Uterus (tissue), 3 donors: ENCODE measurements at regions not wholly inside any gene's neighbourhood (a gene's known extent, or its start where the extent isn't known, plus 50 kb on each side); places are given as distances from the start of the nearest gene placed in this dataset.

Source experiments
- DNase-seq, 2 donors: peaks; one replicate each; pipeline ENCODE4 v3.0.0-alpha.2; 2019 to 2020
- H3K27ac ChIP-seq, 2 donors: fragments of 200-600 bp; sonication (generic); 1 replicate in 1 of 2; 2 replicates in 1 of 2; pipeline ENCODE4 v1.5.1; 2016 to 2018
- H3K27me3 ChIP-seq, 2 donors: fragments of 200-600 bp; sonication (generic); one replicate each; pipeline ENCODE4 v1.5.1; 2018 to 2019; ENCODE audit warnings: control low read depth in 1 of 2
- H3K36me3 ChIP-seq, 2 donors: fragments of 200-600 bp; sonication (generic); one replicate each; pipeline ENCODE4 v1.5.1; 2019; ENCODE audit warnings: control low read depth in 1 of 2
- H3K4me1 ChIP-seq, 2 donors: fragments of 200-600 bp; sonication (generic); one replicate each; pipeline ENCODE4 v1.5.1; 2018 to 2019; ENCODE audit warnings: control low read depth in 1 of 2
- H3K4me3 ChIP-seq, 2 donors: fragments of 200-600 bp; sonication (generic); 1 replicate in 1 of 2; 2 replicates in 1 of 2; pipeline ENCODE4 v1.5.1; 2018 to 2019; ENCODE audit warnings: mild to moderate bottlenecking in 1 of 2
- H3K9me3 ChIP-seq, 2 donors: fragments of 200-600 bp; sonication (generic); one replicate each; pipeline ENCODE4 v1.5.1; 2019; ENCODE audit warnings: control low read depth in 1 of 2
- CTCF ChIP-seq, 4 experiments: fragments of 200-600 bp in 2 of 4; fragments of 450-650 bp in 2 of 4; sonication (generic) in 2 of 4; IDR thresholded peaks; one replicate each; pipeline ENCODE4 v1.5.1; 2016 to 2019; ENCODE audit warnings: antibody characterized with exemption in 4 of 4, mild to moderate bottlenecking in 2 of 4, moderate library complexity in 1 of 4
- POLR2A ChIP-seq, 2 donors: fragments of 450-650 bp; IDR thresholded peaks; one replicate each; pipeline ENCODE4 v1.6.1; 2016; ENCODE audit warnings: antibody characterized with exemption in 2 of 2, mild to moderate bottlenecking in 1 of 2, moderate library complexity in 1 of 2
- intact Hi-C: fragments of 100-400 bp; cut with DNase I; formaldehyde crosslinking; loops from one replicate; pipeline ENCODE4 v1.15.1; 2023; ENCODE audit warnings: low total_unique reads
- donor health status: DM: yes; HTN: yes; CAD: no.

- TF ChIP-seq POLR2A (IDR thresholded peaks at IDR 0.05) (no peak), CTCF (IDR thresholded peaks at IDR 0.05) (no peak)
- H3K4me3 ChIP-seq = no peak overlapping the region
- intact Hi-C loops = no loop called here
- peaks cover 0 to 11% of the 10 kb centered on the region in 2 donors for H3K4me1 ChIP-seq
- H3K36me3 ChIP-seq = no peaks in the 10 kb centered on the region
- DNase-seq = no peak
- no peaks in the 10 kb centered on the region for H3K9me3 ChIP-seq
- no peak overlapping the region for H3K27ac ChIP-seq
- H3K27me3 ChIP-seq = peaks cover 0 to 6% of the 10 kb centered on the region in 2 donors
These were observed 226.9 kb upstream of the CRY1 start for GRCh38 chr12:107320033-107320928.

- H3K9me3 ChIP-seq = no peaks in the 10 kb centered on the region
- no peak overlapping the region for H3K27ac ChIP-seq
- H3K36me3 ChIP-seq = no peaks in the 10 kb centered on the region
- no peak for DNase-seq
- peaks cover 0 to 11% of the 10 kb centered on the region in 2 donors for H3K4me1 ChIP-seq
- H3K4me3 ChIP-seq = no peak overlapping the region
- TF ChIP-seq CTCF (IDR thresholded peaks at IDR 0.05) (no peak), POLR2A (IDR thresholded peaks at IDR 0.05) (no peak)
- H3K27me3 ChIP-seq = peaks cover 0 to 6% of the 10 kb centered on the region in 2 donors
- intact Hi-C loops = no loop called here
These were observed 227.7 kb upstream of the CRY1 start for GRCh38 chr12:107320929-107321631.

GRCh38 chr12:107322063-107322462, 228.7 kb upstream of the CRY1 start:
- no peak for DNase-seq
- Histone ChIP-seq H3K27ac (no peak overlapping the region), H3K9me3 (no peaks in the 10 kb centered on the region), H3K36me3 (no peaks in the 10 kb centered on the region), H3K27me3 (peaks cover 0 to 6% of the 10 kb centered on the region in 2 donors), H3K4me1 (peaks cover 0 to 11% of the 10 kb centered on the region in 2 donors), H3K4me3 (no peak overlapping the region)
- TF ChIP-seq POLR2A (IDR thresholded peaks at IDR 0.05) = no peak
- intact Hi-C loops = no loop called here

- intact Hi-C loops = no loop called here
- Histone ChIP-seq H3K27ac (no peak overlapping the region), H3K27me3 (peaks cover 0 to 6% of the 10 kb centered on the region in 2 donors), H3K4me1 (no peaks in the 10 kb centered on the region), H3K36me3 (no peaks in the 10 kb centered on the region), H3K9me3 (no peaks in the 10 kb centered on the region), H3K4me3 (no peak overlapping the region)
- no peak for DNase-seq
- TF ChIP-seq CTCF (IDR thresholded peaks at IDR 0.05) (no peak), POLR2A (IDR thresholded peaks at IDR 0.05) (no peak)
These were observed 231.8 kb upstream of the CRY1 start for GRCh38 chr12:107325075-107325608.

- Histone ChIP-seq H3K4me1 (no peaks in the 10 kb centered on the region), H3K27ac (no peak overlapping the region), H3K27me3 (peaks cover 0 to 2% of the 10 kb centered on the region in 2 donors), H3K4me3 (no peak overlapping the region), H3K36me3 (no peaks in the 10 kb centered on the region), H3K9me3 (no peaks in the 10 kb centered on the region)
- intact Hi-C loops = no loop called here
- no peak for DNase-seq
- no peak for TF ChIP-seq POLR2A (IDR thresholded peaks at IDR 0.05)
- TF ChIP-seq CTCF (IDR thresholded peaks at IDR 0.05) = no peak
These were observed 232.9 kb upstream of the CRY1 start for GRCh38 chr12:107326237-107326636.
